KOPT-K1 (cell line): ENCODE measurements at regions not wholly inside any gene's neighbourhood (a gene's known extent, or its start where the extent isn't known, plus 50 kb on each side); places are given as distances from the start of the nearest gene placed in this dataset.

Experiments
- H3K27ac ChIP-seq: fragments of 200-600 bp; sonication (generic); 2 replicates; pipeline ENCODE4 v1.5.1; 2016; ENCODE audit warnings: antibody characterized with exemption, mild to moderate bottlenecking, low read depth, low read length; ENCODE audit not compliant: poor library complexity, severe bottlenecking
- H3K36me3 ChIP-seq: fragments of 200-600 bp; sonication (generic); 2 replicates; pipeline ENCODE4 v1.5.1; 2017; ENCODE audit warnings: antibody characterized with exemption, mild to moderate bottlenecking, low read length, moderate library complexity; ENCODE audit not compliant: insufficient read depth
- H3K9me3 ChIP-seq: fragments of 200-600 bp; sonication (generic); 2 replicates; pipeline ENCODE4 v1.5.1; 2017; ENCODE audit warnings: antibody characterized with exemption, low read length, mild to moderate bottlenecking; ENCODE audit not compliant: insufficient read depth, poor library complexity, severe bottlenecking

- Histone ChIP-seq H3K36me3 (no peaks in the 10 kb centered on the region), H3K27ac (no peak overlapping the region), H3K9me3 (no peaks in the 10 kb centered on the region)
These were observed 460.7 kb downstream of the ZNF608 start for GRCh38 chr5:124285733-124286132.

GRCh38 chr5:124285071-124285470 is 461.4 kb downstream of the ZNF608 start:
- Histone ChIP-seq H3K36me3 (no peaks in the 10 kb centered on the region), H3K27ac (no peak overlapping the region), H3K9me3 (no peaks in the 10 kb centered on the region)

GRCh38 chr5:124283031-124283430 is 463.4 kb downstream of the ZNF608 start:
- no peaks in the 10 kb centered on the region for H3K9me3 ChIP-seq
- H3K36me3 ChIP-seq: no peaks in the 10 kb centered on the region
- no peak overlapping the region for H3K27ac ChIP-seq

- Histone ChIP-seq H3K27ac (no peak overlapping the region), H3K9me3 (no peaks in the 10 kb centered on the region), H3K36me3 (no peaks in the 10 kb centered on the region)
These were observed 466.4 kb downstream of the ZNF608 start for GRCh38 chr5:124280079-124280478.

GRCh38 chr5:124279146-124279876 is 467.1 kb downstream of the ZNF608 start:
- Histone ChIP-seq H3K27ac (no peak overlapping the region), H3K9me3 (no peaks in the 10 kb centered on the region)

GRCh38 chr5:124278636-124279035 is 467.8 kb downstream of the ZNF608 start:
- H3K27ac ChIP-seq: no peak overlapping the region
- no peaks in the 10 kb centered on the region for H3K36me3 ChIP-seq
- H3K9me3 ChIP-seq: no peaks in the 10 kb centered on the region

More at GRCh38 chr5:124279146-124279876, 467.1 kb downstream of the ZNF608 start:
- no peaks in the 10 kb centered on the region for H3K36me3 ChIP-seq

- no peaks in the 10 kb centered on the region for H3K36me3 ChIP-seq
- H3K27ac ChIP-seq: no peak overlapping the region
- H3K9me3 ChIP-seq: no peaks in the 10 kb centered on the region
These were observed 468.5 kb downstream of the ZNF608 start for GRCh38 chr5:124277767-124278545.

GRCh38 chr5:124276166-124276565 is 470.3 kb downstream of the ZNF608 start:
- H3K36me3 ChIP-seq: no peaks in the 10 kb centered on the region
- H3K27ac ChIP-seq: no peak overlapping the region
- H3K9me3 ChIP-seq: no peaks in the 10 kb centered on the region

- Histone ChIP-seq H3K27ac (no peak overlapping the region), H3K9me3 (no peaks in the 10 kb centered on the region), H3K36me3 (no peaks in the 10 kb centered on the region)
These were observed 471.5 kb downstream of the ZNF608 start for GRCh38 chr5:124274949-124275348.

GRCh38 chr5:124264499-124264898 is 481.9 kb downstream of the ZNF608 start:
- H3K27ac ChIP-seq: no peak overlapping the region
- no peaks in the 10 kb centered on the region for H3K36me3 ChIP-seq
- no peaks in the 10 kb centered on the region for H3K9me3 ChIP-seq

- Histone ChIP-seq H3K9me3 (no peaks in the 10 kb centered on the region), H3K36me3 (no peaks in the 10 kb centered on the region), H3K27ac (no peak overlapping the region)
These were observed 482.6 kb downstream of the ZNF608 start for GRCh38 chr5:124263680-124264491.

GRCh38 chr5:124262991-124263571 is 483.4 kb downstream of the ZNF608 start:
- no peak overlapping the region for H3K27ac ChIP-seq
- H3K36me3 ChIP-seq: no peaks in the 10 kb centered on the region
- H3K9me3 ChIP-seq: no peaks in the 10 kb centered on the region

GRCh38 chr5:124262470-124262869 is 484.0 kb downstream of the ZNF608 start:
- H3K36me3 ChIP-seq: no peaks in the 10 kb centered on the region
- no peaks in the 10 kb centered on the region for H3K9me3 ChIP-seq
- H3K27ac ChIP-seq: no peak overlapping the region

GRCh38 chr5:124261848-124262247 is 484.6 kb downstream of the ZNF608 start:
- no peak overlapping the region for H3K27ac ChIP-seq
- H3K9me3 ChIP-seq: peaks cover under 1% of the 10 kb centered on the region
- no peaks in the 10 kb centered on the region for H3K36me3 ChIP-seq
